ENCODE measurements at regions not wholly inside any gene's neighbourhood (a gene's known extent, or its start where the extent isn't known, plus 50 kb on each side); places are given as distances from the start of the nearest gene placed in this dataset.

- Histone ChIP-seq H3K27ac (ENCODE audit: low read depth in 2 of 2, low read length in 1 of 2) (no peak overlapping the region), H3K36me3 (replicated peaks in 1 of 2; ENCODE audit: control insufficient read depth in 1 of 2, insufficient read depth in 2 of 2, low read length in 1 of 2) (no peaks in the 10 kb centered on the region), H3K4me3 (ENCODE audit: low read depth in 2 of 2, low read length in 1 of 2) (no peak overlapping the region), H3K4me2 (no peak overlapping the region), H2AFZ (ENCODE audit: low read depth) (no peak overlapping the region), H3K79me2 (ENCODE audit: insufficient read depth) (no peaks in the 10 kb centered on the region), H3K9me2 (no peaks in the 10 kb centered on the region), H3K27me3 (ENCODE audit: insufficient read depth) (no peaks in the 10 kb centered on the region), H3K9ac (no peak overlapping the region), H3F3A (replicated peaks; ENCODE audit: insufficient read depth) (no peaks in the 10 kb centered on the region), H3K4me1 (ENCODE audit: control insufficient read depth in 1 of 2, insufficient read depth in 2 of 2, low read depth in 1 of 2, low read length in 1 of 2) (no peaks in the 10 kb centered on the region), H4K20me1 (ENCODE audit: insufficient read depth) (no peaks in the 10 kb centered on the region), H3K9me3 (no peaks in the 10 kb centered on the region; the same call in 1 of the 2 replicates)
- POLR2A ChIA-PET, result no interaction called here
- DNase-seq, result no peak
- CTCF ChIA-PET, result no interaction called here
- WGBS (ENCODE audit: low lambda C conversion rate), result 9% methylated on average over 4 of the region's 4 CpGs
- TF ChIP-seq PBX3 (IDR thresholded peaks at IDR 0.05) (no peak), GABPA (IDR thresholded peaks at IDR 0.05; ENCODE audit: low read depth) (no peak)
These were observed 424.4 kb downstream of the C3orf38 start for GRCh38 chr3:88574146-88574545.

GRCh38 chr3:88584451-88584850 lies 434.7 kb downstream of the C3orf38 start:
- Histone ChIP-seq H4K20me1 (ENCODE audit: insufficient read depth) (no peaks in the 10 kb centered on the region), H3K9ac (no peak overlapping the region), H3K9me3 (no peaks in the 10 kb centered on the region), H3K79me2 (ENCODE audit: insufficient read depth) (no peaks in the 10 kb centered on the region), H2AFZ (ENCODE audit: low read depth) (no peak overlapping the region), H3F3A (replicated peaks; ENCODE audit: insufficient read depth) (no peaks in the 10 kb centered on the region), H3K4me2 (no peak overlapping the region), H3K4me3 (ENCODE audit: low read depth in 2 of 2, low read length in 1 of 2) (no peak overlapping the region), H3K36me3 (replicated peaks in 1 of 2; ENCODE audit: control insufficient read depth in 1 of 2, insufficient read depth in 2 of 2, low read length in 1 of 2) (no peaks in the 10 kb centered on the region), H3K4me1 (ENCODE audit: control insufficient read depth in 1 of 2, insufficient read depth in 2 of 2, low read depth in 1 of 2, low read length in 1 of 2) (no peaks in the 10 kb centered on the region; a peak in 1 of 4 replicates), H3K9me2 (0 out of 2 replicates have a peak, but pooled peaks cover 1% of the 10 kb centered on the region), H3K27me3 (ENCODE audit: insufficient read depth) (no peaks in the 10 kb centered on the region), H3K27ac (ENCODE audit: low read depth in 2 of 2, low read length in 1 of 2) (no peak overlapping the region)
- TF ChIP-seq TEAD4 (IDR thresholded peaks at IDR 0.05; ENCODE audit: borderline replicate concordance, insufficient read depth) (no peak), RXRA (IDR thresholded peaks at IDR 0.05; ENCODE audit: borderline replicate concordance, low read depth) (no peak), USF1 (IDR thresholded peaks at IDR 0.05; ENCODE audit: borderline replicate concordance, low read depth) (no peak), RAD21 (IDR thresholded peaks at IDR 0.05; ENCODE audit: low read length) (no peak), MAX (IDR thresholded peaks at IDR 0.05; ENCODE audit: low read depth) (no peak), EP300 (IDR thresholded peaks at IDR 0.05; ENCODE audit: borderline replicate concordance in 1 of 2, low read depth in 1 of 2, low read length in 1 of 2) (no peak), MXI1 (IDR thresholded peaks at IDR 0.05; ENCODE audit: low read depth, low read length) (no peak), PBX3 (IDR thresholded peaks at IDR 0.05) (no peak), IRF3 (IDR thresholded peaks at IDR 0.05; ENCODE audit: low read depth, low read length) (no peak), ELF1 (IDR thresholded peaks at IDR 0.05) (no peak), GABPA (IDR thresholded peaks at IDR 0.05; ENCODE audit: low read depth) (no peak), CHD2 (IDR thresholded peaks at IDR 0.05; ENCODE audit: low read length, partially characterized antibody) (no peak), YY1 (IDR thresholded peaks at IDR 0.05; ENCODE audit: low read depth) (no peak), CTCF (IDR thresholded peaks at IDR 0.05) (no peak), ZBTB33 (IDR thresholded peaks at IDR 0.05; ENCODE audit: borderline replicate concordance, low read depth) (no peak), JUND (IDR thresholded peaks at IDR 0.05) (no peak), USF2 (IDR thresholded peaks at IDR 0.05; ENCODE audit: borderline replicate concordance, low read depth, low read length) (no peak), NRF1 (IDR thresholded peaks at IDR 0.05; ENCODE audit: low read depth, low read length) (no peak), RCOR1 (IDR thresholded peaks at IDR 0.05; ENCODE audit: low read length) (no peak), NFIC (IDR thresholded peaks at IDR 0.05; ENCODE audit: borderline replicate concordance) (no peak)
- WGBS (ENCODE audit: low lambda C conversion rate), result 0% methylated on average over 3 of the region's 3 CpGs
- POLR2A ChIA-PET, result no interaction called here
- CTCF ChIA-PET, result no interaction called here
- no peak for DNase-seq
